H9 (cell line): ENCODE measurements at regions not wholly inside any gene's neighbourhood (a gene's known extent, or its start where the extent isn't known, plus 50 kb on each side); places are given as distances from the start of the nearest gene placed in this dataset.

Source experiments
- DNase-seq: peaks from one replicate; pipeline ENCODE4 v3.0.0-alpha.2; 2017
- H2AFZ ChIP-seq: one replicate; pipeline ENCODE4 v1.6.1; 2013; ENCODE audit warnings: mild to moderate bottlenecking, low read length, control low read depth, moderate library complexity
- H2AK5ac ChIP-seq: 2 replicates; pipeline ENCODE4 v1.6.1; 2013; ENCODE audit warnings: low read length, control low read depth, mixed read lengths; ENCODE audit not compliant: insufficient read length
- H2BK120ac ChIP-seq: one replicate; pipeline ENCODE4 v1.6.1; 2013; ENCODE audit warnings: low read depth, mild to moderate bottlenecking, low read length, control low read depth, inconsistent platforms; ENCODE audit not compliant: poor library complexity, severe bottlenecking
- H2BK12ac ChIP-seq: 2 replicates; pipeline ENCODE4 v1.6.1; 2013; ENCODE audit warnings: low read length, control low read depth, mixed read lengths, low read depth; ENCODE audit not compliant: insufficient read length
- H2BK15ac ChIP-seq: 2 replicates; pipeline ENCODE4 v1.6.1; 2013; ENCODE audit warnings: low read depth, low read length, control low read depth
- H2BK20ac ChIP-seq: one replicate; pipeline ENCODE4 v1.6.1; 2013; ENCODE audit warnings: low read depth, mild to moderate bottlenecking, low read length, control low read depth, inconsistent platforms; ENCODE audit not compliant: poor library complexity, severe bottlenecking
- H2BK5ac ChIP-seq: 2 replicates; pipeline ENCODE4 v1.6.1; 2013; ENCODE audit warnings: low read length, control low read depth, mixed read lengths; ENCODE audit not compliant: insufficient read length
- H3K14ac ChIP-seq: 2 replicates; pipeline ENCODE4 v1.6.1; 2013; ENCODE audit warnings: low read length, control low read depth; ENCODE audit not compliant: insufficient read depth
- H3K18ac ChIP-seq: 2 replicates; pipeline ENCODE4 v1.6.1; 2013; ENCODE audit warnings: low read depth, mild to moderate bottlenecking, mixed read lengths, low read length, control low read depth; ENCODE audit not compliant: insufficient read length
- H3K23ac ChIP-seq: 2 replicates; pipeline ENCODE4 v1.6.1; 2013; ENCODE audit warnings: low read length, control low read depth, mixed read lengths, low read depth; ENCODE audit not compliant: insufficient read length
- H3K23me2 ChIP-seq: 2 replicates; pipeline ENCODE4 v1.6.1; 2013; ENCODE audit warnings: low read depth, mild to moderate bottlenecking, mixed read lengths, low read length, control low read depth; ENCODE audit not compliant: insufficient read length, poor library complexity, severe bottlenecking
- H3K27ac ChIP-seq: 2 replicates; pipeline ENCODE4 v1.5.1; 2013; ENCODE audit warnings: low read length, control low read depth, mixed read lengths, low read depth; ENCODE audit not compliant: insufficient read length
- H3K27me3 ChIP-seq: 2 replicates; pipeline ENCODE4 v1.6.1; 2013; ENCODE audit warnings: low read length, control low read depth, inconsistent platforms; ENCODE audit not compliant: insufficient read depth
- H3K4ac ChIP-seq: 2 replicates; pipeline ENCODE4 v1.6.1; 2013; ENCODE audit warnings: low read depth, mild to moderate bottlenecking, control low read depth, inconsistent platforms, low read length, moderate library complexity
- H3K4me1 ChIP-seq: 2 replicates; pipeline ENCODE4 v1.6.1; 2013; ENCODE audit warnings: low read length, control low read depth, inconsistent platforms; ENCODE audit not compliant: insufficient read depth
- H3K4me2 ChIP-seq: 2 replicates; pipeline ENCODE4 v1.6.1; 2013; ENCODE audit warnings: low read length, control low read depth, mixed read lengths; ENCODE audit not compliant: insufficient read length, insufficient read depth
- H3K56ac ChIP-seq: 2 replicates; pipeline ENCODE4 v1.6.1; 2013; ENCODE audit warnings: low read depth, mild to moderate bottlenecking, mixed read lengths, low read length, control low read depth; ENCODE audit not compliant: insufficient read length
- H3K79me1 ChIP-seq: 2 replicates; pipeline ENCODE4 v1.6.1; 2013; ENCODE audit warnings: low read depth, mild to moderate bottlenecking, moderate library complexity, low read length, control low read depth, inconsistent platforms; ENCODE audit not compliant: insufficient read depth, poor library complexity, severe bottlenecking
- H3K79me2 ChIP-seq: 2 replicates; pipeline ENCODE4 v1.6.1; 2013; ENCODE audit warnings: low read length, control low read depth, inconsistent platforms; ENCODE audit not compliant: insufficient read depth
- H3K9ac ChIP-seq: 2 replicates; pipeline ENCODE4 v1.6.1; 2013; ENCODE audit warnings: low read length, control low read depth, mixed read lengths; ENCODE audit not compliant: insufficient read length; ENCODE audit errors: extremely low read depth
- H3K9me3 ChIP-seq: one replicate; pipeline ENCODE4 v1.6.1; 2013; ENCODE audit warnings: low read depth, low read length, inconsistent platforms; ENCODE audit not compliant: control insufficient read depth
- H3T11ph ChIP-seq: one replicate; pipeline ENCODE4 v1.6.1; 2013; ENCODE audit warnings: mild to moderate bottlenecking, low read length, control low read depth, inconsistent platforms
- H4K20me1 ChIP-seq: one replicate; pipeline ENCODE4 v1.6.1; 2013; ENCODE audit not compliant: control insufficient read depth, insufficient read length, insufficient read depth
- H4K5ac ChIP-seq: 2 replicates; pipeline ENCODE4 v1.6.1; 2013; ENCODE audit warnings: low read depth, mild to moderate bottlenecking, mixed read lengths, low read length, control low read depth; ENCODE audit not compliant: insufficient read length
- H4K8ac ChIP-seq: replicated peaks from 2 replicates; pipeline ENCODE4 v1.6.1; 2013; ENCODE audit warnings: low read length, control low read depth, mixed read lengths, low read depth; ENCODE audit not compliant: insufficient read length
- H4K91ac ChIP-seq: 2 replicates; pipeline ENCODE4 v1.6.1; 2013; ENCODE audit warnings: low read depth, mild to moderate bottlenecking, moderate library complexity, mixed read lengths, low read length, control low read depth; ENCODE audit not compliant: insufficient read length
- H3K27ac Mint-ChIP-seq, 3 experiments: 2 replicates in 2 of 3; 3 replicates in 1 of 3; pipeline ENCODE4 v1.8.0; 2020 to 2021; ENCODE audit warnings: mixed read lengths in 3 of 3, mild to moderate bottlenecking in 1 of 3, moderate library complexity in 1 of 3
- H3K27me3 Mint-ChIP-seq: 2 replicates; pipeline ENCODE4 v1.8.0; 2021; ENCODE audit warnings: low read depth, mild to moderate bottlenecking, moderate library complexity, mixed read lengths
- H3K36me3 Mint-ChIP-seq, 3 experiments: 2 replicates in 2 of 3; 3 replicates in 1 of 3; pipeline ENCODE4 v1.8.0; 2020 to 2021; ENCODE audit warnings: low read depth in 3 of 3, mixed read lengths in 3 of 3; ENCODE audit not compliant: insufficient read depth in 1 of 3
- H3K4me1 Mint-ChIP-seq, 2 experiments: 2 replicates each; pipeline ENCODE4 v1.8.0; 2020; ENCODE audit warnings: mixed read lengths in 2 of 2
- H3K4me3 Mint-ChIP-seq, 2 experiments: 2 replicates in 1 of 2; 3 replicates in 1 of 2; pipeline ENCODE4 v1.8.0; 2020 to 2021; ENCODE audit warnings: mild to moderate bottlenecking in 2 of 2, mixed read lengths in 2 of 2, moderate library complexity in 1 of 2
- H3K9me3 Mint-ChIP-seq, 2 experiments: 2 replicates in 1 of 2; 3 replicates in 1 of 2; pipeline ENCODE4 v1.8.0; 2020; ENCODE audit warnings: mild to moderate bottlenecking in 2 of 2, mixed read lengths in 2 of 2, moderate library complexity in 1 of 2
- CTCF ChIP-seq: fragments of 200-600 bp; sonication (generic); conservative IDR thresholded peaks from 3 replicates; pipeline ENCODE4 v1.8.0; 2021; ENCODE audit warnings: antibody characterized with exemption, mild to moderate bottlenecking
- WGBS: extraction: QIAGEN DNeasy Blood & Tissue Kit; methylation state at CpG from one replicate; pipeline ENCODE4 v1.1.7; 2013; ENCODE audit warnings: missing lambda C conversion rate, low lambda C conversion rate, mixed read lengths; ENCODE audit not compliant: insufficient read length; ENCODE audit errors: extremely low coverage; 5-methylcytosine and 5-hydroxymethylcytosine counted together

- H4K5ac ChIP-seq: no peak overlapping the region
- H3K4ac ChIP-seq: no peak overlapping the region
- no peak overlapping the region for H2BK15ac ChIP-seq
- no peak overlapping the region for H4K91ac ChIP-seq
- no peak overlapping the region for H3T11ph ChIP-seq
- no peak overlapping the region for H2BK120ac ChIP-seq
- H3K9ac ChIP-seq: no peak overlapping the region
- H3K27ac ChIP-seq: no peak overlapping the region
- no peak overlapping the region for H3K56ac ChIP-seq
- H3K27ac Mint-ChIP-seq: no peak overlapping the region
- no peak overlapping the region for H3K23ac ChIP-seq
- peaks cover 10 to 12% (median 11%) of the 10 kb centered on the region in 3 experiments for H3K36me3 Mint-ChIP-seq
- no peak overlapping the region for H2BK20ac ChIP-seq
- no peak overlapping the region for H3K4me2 ChIP-seq
- no peak overlapping the region for H2AK5ac ChIP-seq
- no peak overlapping the region for H2BK12ac ChIP-seq
- H3K79me2 ChIP-seq: no peaks in the 10 kb centered on the region
- peaks cover under 1% of the 10 kb centered on the region in 2 experiments; a peak in 1 of 4 replicates for H3K4me1 Mint-ChIP-seq
- H3K9me3 ChIP-seq: no peaks in the 10 kb centered on the region
- no peaks in the 10 kb centered on the region for H3K23me2 ChIP-seq
- no peak overlapping the region for H4K8ac ChIP-seq
- TF ChIP-seq CTCF: no peak
- H3K14ac ChIP-seq: no peak overlapping the region
- no peak for DNase-seq
- no peak overlapping the region for H2BK5ac ChIP-seq
- no peak overlapping the region for H2AFZ ChIP-seq
- H3K27me3 ChIP-seq: no peaks in the 10 kb centered on the region
- H3K9me3 Mint-ChIP-seq: peaks cover 6 to 15% of the 10 kb centered on the region in 2 experiments
- H3K4me3 Mint-ChIP-seq: no peak overlapping the region
- no peaks in the 10 kb centered on the region; the same call in 1 of the 2 replicates for H3K27me3 Mint-ChIP-seq
- no peaks in the 10 kb centered on the region for H3K79me1 ChIP-seq
- H4K20me1 ChIP-seq: no peaks in the 10 kb centered on the region
- WGBS: no CpG with 5 or more reads among the region's 1 CpG
- no peak overlapping the region for H3K18ac ChIP-seq
- H3K4me1 ChIP-seq: no peaks in the 10 kb centered on the region
These were observed 360.6 kb upstream of the GRAMD2B start for GRCh38 chr5:126062398-126063221.
